Type B pancreatic cell (in vitro differentiated cells): ENCODE measurements at regions not wholly inside any gene's neighbourhood (a gene's known extent, or its start where the extent isn't known, plus 50 kb on each side); places are given as distances from the start of the nearest gene placed in this dataset.

Source experiments
- DNase-seq: peaks from one replicate; pipeline ENCODE4 v3.0.0; 2021; ENCODE audit warnings: mixed read lengths; ENCODE audit not compliant: unreplicated experiment; ENCODE audit errors: extremely low spot score
- H3K27ac Mint-ChIP-seq: 2 replicates; pipeline ENCODE4 v1.8.0; 2021; ENCODE audit warnings: mild to moderate bottlenecking, mixed read lengths
- H3K27me3 Mint-ChIP-seq: 2 replicates; pipeline ENCODE4 v1.8.0; 2021; ENCODE audit warnings: mixed read lengths
- H3K36me3 Mint-ChIP-seq: 2 replicates; pipeline ENCODE4 v1.8.0; 2021; ENCODE audit warnings: mixed read lengths
- H3K4me1 Mint-ChIP-seq: one replicate; pipeline ENCODE4 v1.8.0; 2021; ENCODE audit warnings: mixed read lengths; ENCODE audit not compliant: unreplicated experiment
- H3K4me3 Mint-ChIP-seq: 2 replicates; pipeline ENCODE4 v1.8.0; 2021; ENCODE audit warnings: mild to moderate bottlenecking, mixed read lengths
- H3K9me3 Mint-ChIP-seq: 2 replicates; pipeline ENCODE4 v1.8.0; 2021; ENCODE audit warnings: mixed read lengths
- TF ChIP-seq, protein P1 (sequence below): fragments of 200-600 bp; sonication (generic); conservative IDR thresholded peaks from 2 replicates; pipeline ENCODE4 v1.5.0; 2021; ENCODE audit warnings: antibody characterized with exemption, mild to moderate bottlenecking

DNA sequence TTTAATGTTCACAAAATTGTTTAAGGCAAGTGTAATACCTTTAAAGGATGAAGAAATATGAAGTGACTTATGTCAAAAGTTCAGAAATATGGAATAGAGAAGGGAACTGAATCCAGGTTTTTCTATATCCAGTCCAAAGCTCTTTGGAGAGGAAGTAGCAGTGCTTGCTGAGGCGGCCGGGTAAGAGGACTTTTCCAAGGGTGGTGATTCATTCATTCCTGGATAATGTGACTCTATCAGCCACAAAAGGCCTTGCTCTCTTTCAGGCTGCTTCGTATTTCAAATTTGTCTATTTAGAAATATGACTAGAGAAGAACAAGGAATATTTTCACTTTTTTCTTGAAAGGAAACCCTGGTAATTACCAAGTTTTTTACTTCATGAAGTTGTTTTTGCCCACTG is 830.1 kb upstream of the ZEB2 start:
- Mint-ChIP-seq H3K4me1 (peaks cover 4% of the 10 kb centered on the region), H3K36me3 (no peaks in the 10 kb centered on the region), H3K27me3 (peaks cover 9% of the 10 kb centered on the region), H3K27ac (no peak overlapping the region), H3K4me3 (no peak overlapping the region), H3K9me3 (no peaks in the 10 kb centered on the region)
- DNase-seq, result no peak
- TF ChIP-seq, protein P1, sequence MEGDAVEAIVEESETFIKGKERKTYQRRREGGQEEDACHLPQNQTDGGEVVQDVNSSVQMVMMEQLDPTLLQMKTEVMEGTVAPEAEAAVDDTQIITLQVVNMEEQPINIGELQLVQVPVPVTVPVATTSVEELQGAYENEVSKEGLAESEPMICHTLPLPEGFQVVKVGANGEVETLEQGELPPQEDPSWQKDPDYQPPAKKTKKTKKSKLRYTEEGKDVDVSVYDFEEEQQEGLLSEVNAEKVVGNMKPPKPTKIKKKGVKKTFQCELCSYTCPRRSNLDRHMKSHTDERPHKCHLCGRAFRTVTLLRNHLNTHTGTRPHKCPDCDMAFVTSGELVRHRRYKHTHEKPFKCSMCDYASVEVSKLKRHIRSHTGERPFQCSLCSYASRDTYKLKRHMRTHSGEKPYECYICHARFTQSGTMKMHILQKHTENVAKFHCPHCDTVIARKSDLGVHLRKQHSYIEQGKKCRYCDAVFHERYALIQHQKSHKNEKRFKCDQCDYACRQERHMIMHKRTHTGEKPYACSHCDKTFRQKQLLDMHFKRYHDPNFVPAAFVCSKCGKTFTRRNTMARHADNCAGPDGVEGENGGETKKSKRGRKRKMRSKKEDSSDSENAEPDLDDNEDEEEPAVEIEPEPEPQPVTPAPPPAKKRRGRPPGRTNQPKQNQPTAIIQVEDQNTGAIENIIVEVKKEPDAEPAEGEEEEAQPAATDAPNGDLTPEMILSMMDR, result no peak

DNA sequence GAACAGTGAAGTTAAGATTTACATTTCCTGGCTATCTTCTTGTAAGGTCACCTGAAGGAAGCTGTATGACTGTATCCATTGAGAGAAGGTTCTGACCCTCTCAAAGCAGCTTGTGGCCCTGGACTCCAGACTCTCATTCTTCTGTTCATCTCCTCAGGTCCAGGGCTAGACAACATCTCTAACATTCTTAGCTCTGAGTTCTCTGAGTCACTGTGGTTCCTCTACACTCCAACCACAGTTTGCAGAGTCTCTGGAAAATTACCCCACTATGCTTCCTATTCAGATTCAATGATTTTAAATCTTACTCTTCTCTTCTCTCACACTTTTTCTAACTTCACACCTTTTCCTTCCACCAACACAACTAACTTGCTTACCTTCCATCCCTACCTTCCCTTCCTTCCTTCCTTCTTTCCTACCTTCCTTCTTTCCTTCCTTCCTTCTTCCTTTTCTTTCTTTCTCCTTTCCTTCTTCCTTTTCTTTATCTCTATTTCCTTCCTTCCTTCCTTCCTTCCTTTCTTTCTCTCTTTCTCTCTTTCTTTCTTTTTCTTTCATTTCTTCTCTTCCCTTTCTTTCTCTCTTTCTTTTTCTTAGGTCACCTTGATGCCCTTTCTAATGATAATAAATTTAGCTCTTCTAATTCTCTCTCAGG is 824.3 kb upstream of the ZEB2 start:
- H3K27me3 Mint-ChIP-seq, result peaks cover 13% of the 10 kb centered on the region
- no peak overlapping the region for H3K27ac Mint-ChIP-seq
- peaks cover 5% of the 10 kb centered on the region for H3K9me3 Mint-ChIP-seq
- H3K4me1 Mint-ChIP-seq, result no peaks in the 10 kb centered on the region
- H3K36me3 Mint-ChIP-seq, result no peaks in the 10 kb centered on the region
- H3K4me3 Mint-ChIP-seq, result no peak overlapping the region
- TF ChIP-seq, protein P1, result no peak
- DNase-seq, result no peak

DNA sequence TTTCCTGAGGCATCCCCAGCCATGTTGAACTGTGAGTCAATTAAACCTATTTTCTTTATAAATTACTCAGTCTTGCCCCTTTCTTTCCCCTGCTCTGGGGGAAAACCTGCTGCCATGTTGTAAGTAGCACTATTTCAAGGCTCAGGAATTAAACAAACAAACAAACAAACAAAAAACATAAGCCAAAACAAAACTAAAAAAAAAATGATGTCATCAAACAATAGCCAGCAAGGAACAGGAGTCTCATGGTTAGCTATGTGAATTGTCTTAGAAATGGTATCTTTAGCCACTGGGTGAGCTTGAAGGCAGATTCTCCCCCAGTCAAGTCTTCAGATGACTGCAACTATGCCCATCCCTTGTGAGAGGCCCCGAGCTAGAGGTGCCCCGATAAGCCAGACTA is 823.4 kb upstream of the ZEB2 start:
- Mint-ChIP-seq H3K4me1 (no peaks in the 10 kb centered on the region), H3K4me3 (no peak overlapping the region), H3K9me3 (peaks cover 5% of the 10 kb centered on the region), H3K27me3 (peaks cover 13% of the 10 kb centered on the region), H3K27ac (no peak overlapping the region), H3K36me3 (no peaks in the 10 kb centered on the region)
- DNase-seq, result no peak
- TF ChIP-seq, protein P1, result no peak

DNA sequence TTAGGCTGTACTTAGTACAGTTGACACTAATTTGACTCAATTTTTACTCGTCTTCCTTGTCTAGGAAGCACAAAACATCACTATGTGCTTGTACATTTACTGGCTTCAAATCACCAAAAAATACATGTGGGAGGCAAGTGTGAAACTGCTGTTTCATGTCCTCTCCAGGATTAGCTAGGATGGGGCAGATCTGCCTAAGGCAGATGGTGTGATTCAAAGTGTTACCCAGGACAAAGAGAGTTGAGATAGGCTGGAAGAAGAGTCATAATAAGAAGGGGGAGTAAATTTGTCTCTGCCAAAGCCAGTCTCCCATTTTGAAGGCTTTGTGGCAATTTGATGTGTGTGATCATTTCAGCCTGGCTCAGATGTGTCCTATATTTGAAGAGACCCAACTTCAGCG is 821.6 kb upstream of the ZEB2 start:
- TF ChIP-seq, protein P1, result no peak
- peaks cover 13% of the 10 kb centered on the region for H3K27me3 Mint-ChIP-seq
- no peaks in the 10 kb centered on the region for H3K4me1 Mint-ChIP-seq
- peaks cover 5% of the 10 kb centered on the region for H3K9me3 Mint-ChIP-seq
- no peak overlapping the region for H3K27ac Mint-ChIP-seq
- no peaks in the 10 kb centered on the region for H3K36me3 Mint-ChIP-seq
- no peak overlapping the region for H3K4me3 Mint-ChIP-seq
- no peak for DNase-seq

DNA sequence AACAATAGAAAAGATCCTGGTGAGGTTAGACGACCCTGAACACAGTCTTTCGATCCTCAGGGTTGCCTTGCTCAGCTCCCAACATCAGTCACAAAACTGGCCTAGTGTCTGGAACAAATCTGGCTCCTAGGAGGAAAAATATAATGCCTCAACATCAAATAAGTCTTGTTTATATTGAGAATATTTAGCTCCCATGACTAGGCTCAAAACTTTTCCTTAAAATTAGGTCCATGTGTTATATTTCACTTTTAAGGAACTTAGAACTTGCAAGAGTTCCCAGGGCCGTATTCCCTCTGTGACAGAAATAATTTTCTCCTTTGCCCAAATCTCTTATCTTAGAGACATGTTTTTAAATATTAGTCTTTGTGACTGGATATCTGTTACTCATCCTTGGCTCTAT is 819.7 kb upstream of the ZEB2 start:
- Mint-ChIP-seq H3K27ac (no peak overlapping the region), H3K4me3 (no peak overlapping the region), H3K36me3 (no peaks in the 10 kb centered on the region), H3K9me3 (peaks cover 10% of the 10 kb centered on the region), H3K4me1 (no peaks in the 10 kb centered on the region), H3K27me3 (peaks cover 11% of the 10 kb centered on the region)
- TF ChIP-seq, protein P1, result no peak
- DNase-seq, result no peak
